H1 (cell line): ENCODE measurements at regions not wholly inside any gene's neighbourhood (a gene's known extent, or its start where the extent isn't known, plus 50 kb on each side); places are given as distances from the start of the nearest gene placed in this dataset.

ENCODE experiments used
- CTCF ChIA-PET: fragments of 300-600 bp; sonication (Branson Sonifier 250); formaldehyde crosslinking; loops from one replicate; lab custom pipeline; 2021; ENCODE audit not compliant: partially characterized antibody; lab: Charles Lee
- POLR2A ChIA-PET: fragments of 300-600 bp; sonication (Branson Sonifier 250); formaldehyde crosslinking; loops from one replicate; lab custom pipeline; 2021; ENCODE audit warnings: inconsistent platforms; ENCODE audit not compliant: partially characterized antibody; lab: Charles Lee
- DNase-seq, 2 experiments: peaks; one replicate each; pipeline versions ENCODE4 v3.0.0 to v3.0.0-alpha.2; 2010 to 2022; ENCODE audit warnings: low spot score in 2 of 2, low read depth in 1 of 2, mixed read lengths in 1 of 2
- FAIRE-seq: peaks from 2 replicates; lab custom pipeline; 2011; peaks lifted over from hg19 to GRCh38; lab: Jason Lieb, UNC
- H2AFZ ChIP-seq: 2 replicates; pipeline ENCODE4 v1.8.1; 2012; ENCODE audit warnings: low read length, inconsistent platforms
- H2AK5ac ChIP-seq: 2 replicates; pipeline ENCODE4 v1.6.1; 2013; ENCODE audit warnings: low read depth, low read length
- H2BK120ac ChIP-seq: replicated peaks from 2 replicates; pipeline ENCODE3; 2013; ENCODE audit warnings: low read depth, low read length, inconsistent platforms
- H2BK12ac ChIP-seq: 2 replicates; pipeline ENCODE4 v1.6.1; 2013; ENCODE audit warnings: low read depth, low read length
- H2BK15ac ChIP-seq: 2 replicates; pipeline ENCODE4 v1.6.1; 2013; ENCODE audit warnings: low read length
- H2BK20ac ChIP-seq: 2 replicates; pipeline ENCODE4 v1.6.1; 2013; ENCODE audit warnings: low read length
- H2BK5ac ChIP-seq: 2 replicates; pipeline ENCODE4 v1.6.1; 2013; ENCODE audit warnings: low read depth, low read length
- H3K14ac ChIP-seq: 2 replicates; pipeline ENCODE4 v1.6.1; 2013; ENCODE audit warnings: inconsistent platforms; ENCODE audit not compliant: insufficient read length
- H3K18ac ChIP-seq: 2 replicates; pipeline ENCODE4 v1.6.1; 2013; ENCODE audit warnings: low read length; ENCODE audit errors: extremely low read depth
- H3K23ac ChIP-seq: 2 replicates; pipeline ENCODE4 v1.6.1; 2013; ENCODE audit warnings: inconsistent platforms; ENCODE audit not compliant: insufficient read length
- H3K23me2 ChIP-seq: 2 replicates; pipeline ENCODE4 v1.6.1; 2013; ENCODE audit warnings: low read depth, low read length
- H3K27ac ChIP-seq: 2 replicates; pipeline ENCODE4 v1.6.1; 2011; ENCODE audit warnings: low read depth, low read length, inconsistent platforms
- H3K27me3 ChIP-seq, 4 experiments: replicated peaks in 1 of 4; 1 replicate in 1 of 4; 2 replicates in 3 of 4; pipeline versions ENCODE4 v1.6.1 to v1.8.1; 2011 to 2013; ENCODE audit warnings: low read length in 3 of 4, mild to moderate bottlenecking in 3 of 4, inconsistent platforms in 2 of 4, mixed read lengths in 2 of 4, moderate library complexity in 1 of 4; ENCODE audit not compliant: control insufficient read depth in 3 of 4, insufficient read depth in 3 of 4; ENCODE audit errors: extremely low read depth in 1 of 4
- H3K36me3 ChIP-seq, 4 experiments: 2 replicates each; pipeline versions ENCODE4 v1.6.1 to v1.8.1; 2011 to 2013; ENCODE audit warnings: mild to moderate bottlenecking in 4 of 4, low read length in 3 of 4, moderate library complexity in 2 of 4, control low read depth in 1 of 4, inconsistent platforms in 1 of 4; ENCODE audit not compliant: insufficient read depth in 4 of 4, control insufficient read depth in 2 of 4
- H3K4ac ChIP-seq: replicated peaks from 2 replicates; pipeline ENCODE3; 2013; ENCODE audit warnings: low read length, low read depth, mixed read lengths, inconsistent platforms; ENCODE audit not compliant: insufficient read length
- H3K4me1 ChIP-seq, 4 experiments: replicated peaks in 1 of 4; 1 replicate in 1 of 4; 2 replicates in 3 of 4; pipeline versions ENCODE4 v1.6.1 to v1.8.1; 2011 to 2013; ENCODE audit warnings: low read length in 3 of 4, inconsistent platforms in 2 of 4, mixed read lengths in 1 of 4; ENCODE audit not compliant: insufficient read depth in 4 of 4, control insufficient read depth in 3 of 4
- H3K4me2 ChIP-seq, 2 experiments: 2 replicates each; pipeline versions ENCODE4 v1.6.1 to v1.8.1; 2011 to 2013; ENCODE audit warnings: low read depth in 2 of 2, low read length in 2 of 2, control low read depth in 1 of 2, inconsistent platforms in 1 of 2, mild to moderate bottlenecking in 1 of 2; ENCODE audit not compliant: insufficient read depth in 1 of 2
- H3K4me3 ChIP-seq, 4 experiments: fragments of 200-600, 300-600 bp in 1 of 4; sonication (generic), shearing (Covaris generic), sonication (Bioruptor Twin) in 1 of 4; 2 replicates each; pipeline versions ENCODE4 v1.5.1 to v1.8.1; 2011 to 2016; ENCODE audit warnings: low read length in 4 of 4, low read depth in 3 of 4, control low read depth in 2 of 4, inconsistent platforms in 2 of 4, mild to moderate bottlenecking in 2 of 4, mixed read lengths in 1 of 4, moderate library complexity in 1 of 4; ENCODE audit not compliant: insufficient read depth in 2 of 4; ENCODE audit errors: extremely low read depth in 1 of 4
- H3K56ac ChIP-seq: replicated peaks from 2 replicates; pipeline ENCODE3; 2013; ENCODE audit warnings: low read depth, mild to moderate bottlenecking, mixed read lengths, low read length, inconsistent platforms; ENCODE audit not compliant: insufficient read length
- H3K79me1 ChIP-seq: 2 replicates; pipeline ENCODE4 v1.6.1; 2013; ENCODE audit warnings: low read depth, low read length, control low read depth
- H3K79me2 ChIP-seq, 2 experiments: 2 replicates each; pipeline versions ENCODE4 v1.6.1 to v1.8.1; 2012 to 2013; ENCODE audit warnings: low read length in 2 of 2, mild to moderate bottlenecking in 2 of 2, inconsistent platforms in 1 of 2; ENCODE audit not compliant: insufficient read depth in 2 of 2, control insufficient read depth in 1 of 2
- H3K9ac ChIP-seq, 4 experiments: replicated peaks in 1 of 4; 1 replicate in 1 of 4; 2 replicates in 3 of 4; pipeline versions ENCODE4 v1.6.1 to v1.8.1; 2011 to 2013; ENCODE audit warnings: low read depth in 3 of 4, low read length in 3 of 4, control low read depth in 2 of 4, mild to moderate bottlenecking in 2 of 4, moderate library complexity in 2 of 4, inconsistent platforms in 1 of 4; ENCODE audit errors: extremely low read depth in 1 of 4
- H3K9me3 ChIP-seq, 2 experiments: 2 replicates each; pipeline versions ENCODE4 v1.6.1 to v1.8.1; 2012 to 2013; ENCODE audit warnings: mild to moderate bottlenecking in 2 of 2, moderate library complexity in 2 of 2, control low read depth in 1 of 2, inconsistent platforms in 1 of 2, low read depth in 1 of 2, low read length in 1 of 2, mixed read lengths in 1 of 2; ENCODE audit not compliant: insufficient read depth in 2 of 2
- H4K20me1 ChIP-seq, 2 experiments: replicated peaks in 1 of 2; 2 replicates each; pipeline versions ENCODE3 to v1.8.1; 2011 to 2013; ENCODE audit warnings: inconsistent platforms in 2 of 2, low read length in 2 of 2, mild to moderate bottlenecking in 1 of 2; ENCODE audit not compliant: insufficient read depth in 2 of 2, control insufficient read depth in 1 of 2
- H4K5ac ChIP-seq: 2 replicates; pipeline ENCODE4 v1.6.1; 2013; ENCODE audit warnings: low read length, low read depth, mixed read lengths, inconsistent platforms; ENCODE audit not compliant: insufficient read length
- H4K8ac ChIP-seq: 2 replicates; pipeline ENCODE4 v1.8.0; 2013; ENCODE audit warnings: mild to moderate bottlenecking, moderate library complexity, low read length, inconsistent platforms; ENCODE audit not compliant: insufficient read depth; ENCODE audit errors: extremely low read depth
- H4K91ac ChIP-seq: replicated peaks from 2 replicates; pipeline ENCODE3; 2013; ENCODE audit warnings: low read length, mixed read lengths, inconsistent platforms; ENCODE audit not compliant: insufficient read length
- ASH2L ChIP-seq: fragments of 200-600, 300-600 bp; sonication (generic); IDR thresholded peaks from one replicate; pipeline ENCODE4 v1.7.1; 2017; ENCODE audit warnings: low read length
- CTBP2 ChIP-seq: IDR thresholded peaks from 2 replicates; pipeline ENCODE4 v1.7.0; 2011; ENCODE audit warnings: borderline replicate concordance, mild to moderate bottlenecking, moderate library complexity, mixed read lengths, low read length; ENCODE audit not compliant: insufficient read depth, insufficient read length
- GTF2F1 ChIP-seq: IDR thresholded peaks from 2 replicates; pipeline ENCODE4 v1.6.1; 2012; ENCODE audit warnings: low read depth, low read length, improper control_type of control experiment, borderline replicate concordance
- MAX ChIP-seq: IDR thresholded peaks from 2 replicates; pipeline ENCODE4 v1.6.1; 2012; ENCODE audit warnings: inconsistent platforms
- POLR2AphosphoS5 ChIP-seq: IDR thresholded peaks from 2 replicates; pipeline ENCODE4 v1.6.1; 2011; ENCODE audit warnings: low read depth, low read length
- RNF2 ChIP-seq: fragments of 200-900, 300-1000 bp; sonication (generic); IDR thresholded peaks from 2 replicates; pipeline ENCODE4 v1.7.1; 2016; ENCODE audit warnings: borderline replicate concordance, low read depth, mild to moderate bottlenecking, antibody characterized with exemption, low read length; ENCODE audit not compliant: poor library complexity, severe bottlenecking; ENCODE audit errors: missing control alignments
- SIRT6 ChIP-seq: IDR thresholded peaks from one replicate; pipeline ENCODE4 v1.7.1; 2012; ENCODE audit warnings: low read length, inconsistent platforms
- SP1 ChIP-seq: IDR thresholded peaks from 2 replicates; pipeline ENCODE4 v1.6.1; 2011; ENCODE audit warnings: low read depth, low read length
- SP2 ChIP-seq: IDR thresholded peaks from 2 replicates; pipeline ENCODE4 v1.6.1; 2012; ENCODE audit warnings: mild to moderate bottlenecking, low read length, inconsistent platforms
- TEAD4 ChIP-seq: IDR thresholded peaks from 2 replicates; pipeline ENCODE4 v1.6.1; 2012; ENCODE audit warnings: low read depth, low read length, inconsistent platforms, mixed read lengths
- YY1 ChIP-seq: IDR thresholded peaks from 2 replicates; pipeline ENCODE4 v1.6.1; 2011; ENCODE audit warnings: low read depth, mild to moderate bottlenecking, low read length
- WGBS, 2 experiments: shearing (Covaris generic) in 1 of 2; methylation state at CpG; one replicate each; pipeline versions ENCODE4 v1.1.6 to v1.1.7; 2013 to 2015; ENCODE audit warnings: low lambda C conversion rate in 2 of 2, mixed read lengths in 2 of 2, inconsistent platforms in 1 of 2, low coverage in 1 of 2, missing lambda C conversion rate in 1 of 2; ENCODE audit not compliant: insufficient replicate concordance in 2 of 2, insufficient coverage in 1 of 2, insufficient read length in 1 of 2; ENCODE audit errors: extremely low coverage in 1 of 2, missing lambda C conversion rate in 1 of 2; 5-methylcytosine and 5-hydroxymethylcytosine counted together

GRCh38 chr15:89396723-89397652, 62.4 kb upstream of the POLG start:
- Histone ChIP-seq H2BK15ac (peak overlapping the region; percentile 62; the same call in 1 of the 2 replicates), H4K20me1 (peaks cover 12 to 36% of the 10 kb centered on the region in 2 experiments), H2BK120ac (no peak overlapping the region), H2AFZ (no peak overlapping the region), H4K8ac (no peak overlapping the region), H3K18ac (peak overlapping the region; percentile 71; the same call in 1 of the 2 replicates), H3K9me3 (no peaks in the 10 kb centered on the region), H2BK5ac (0 out of 2 replicates have a peak overlapping the region, but pooled peaks have one; percentile 22), H2BK20ac (no peak overlapping the region; the same call in 1 of the 2 replicates), H4K5ac (no peak overlapping the region), H2AK5ac (no peak overlapping the region), H4K91ac (no peak overlapping the region), H3K79me1 (no peaks in the 10 kb centered on the region), H3K36me3 (no peaks in the 10 kb centered on the region), H3K23me2 (peaks cover 3% of the 10 kb centered on the region), H3K27ac (no peak overlapping the region), H3K4me1 (peaks cover 5 to 40% (median 19%) of the 10 kb centered on the region in 4 experiments), H3K79me2 (no peaks in the 10 kb centered on the region), H3K4me3 (peak overlapping the region in 1 of 4 experiments; percentile 25; a peak in 3 of 8 replicates), H3K4me2 (peak overlapping the region; percentile 51 to 64), H3K14ac (no peak overlapping the region), H3K4ac (peak overlapping the region; percentile 1), H3K23ac (no peak overlapping the region), H3K9ac (no peak overlapping the region), H3K56ac (no peak overlapping the region), H2BK12ac (peak overlapping the region; percentile 62; the same call in 1 of the 2 replicates), H3K27me3 (peaks cover 89 to 99% (median 99%) of the 10 kb centered on the region in 4 experiments)
- FAIRE-seq, result peak; percentile 87
- 12% methylated on average over 12 of the region's 12 CpGs; no CpG with 5 or more reads in 1 of the 2 experiments for WGBS, 2 experiments
- no peak for DNase-seq
- POLR2A ChIA-PET, result interaction anchor here (0.6 to 4.4 kb wide), 5 partner anchors 11 to 36 kb away, joined by 3 to 28 read pairs (median 5); no protein-coding TSS in a partner anchor
- CTCF ChIA-PET, result interaction anchor here (0.8 to 3.1 kb wide), 7 partner anchors 17 to 99 kb away, joined by 3 to 18 read pairs (median 5); no protein-coding TSS in a partner anchor
- peak; percentile 76 for TF ChIP-seq RNF2
- TF ChIP-seq SIRT6, result no peak
- peak; percentile 59 for TF ChIP-seq MAX
- peak; percentile 10; the same call in 1 of the 2 replicates for TF ChIP-seq TEAD4
- TF ChIP-seq SP1, result peak; percentile 57; the same call in 1 of the 2 replicates
- TF ChIP-seq POLR2AphosphoS5, result peak; percentile 29; the same call in 1 of the 2 replicates
- TF ChIP-seq CTBP2, result peak; percentile 100
- peak; percentile 82 for TF ChIP-seq ASH2L
- peak; percentile 72; the same call in 1 of the 2 replicates for TF ChIP-seq YY1
- no peak for TF ChIP-seq SP2
- no peak for TF ChIP-seq GTF2F1
